Gastrocnemius medialis (tissue), 4 donors: ENCODE measurements at regions not wholly inside any gene's neighbourhood (a gene's known extent, or its start where the extent isn't known, plus 50 kb on each side); places are given as distances from the start of the nearest gene placed in this dataset.

ENCODE experiments used
- ATAC-seq, 2 donors: fragments of 150-250 bp; one replicate each; pipeline ENCODE4 v1.9.1; 2016
- DNase-seq, 2 donors: peaks; one replicate each; pipeline ENCODE4 v3.0.0-alpha.2; 2019
- H3K27ac ChIP-seq, 4 donors: fragments of 200-600 bp; sonication (generic); 1 replicate in 1 of 4; 2 replicates in 3 of 4; pipeline ENCODE4 v1.5.1; 2016 to 2018; ENCODE audit warnings: mild to moderate bottlenecking in 2 of 4, moderate library complexity in 1 of 4
- H3K27me3 ChIP-seq, 3 donors: fragments of 200-600 bp; sonication (generic) in 2 of 3; 1 replicate in 1 of 3; 2 replicates in 2 of 3; pipeline versions ENCODE4 v1.5.1 to v1.6.0; 2016 to 2019; ENCODE audit warnings: mild to moderate bottlenecking in 1 of 3, moderate library complexity in 1 of 3
- H3K36me3 ChIP-seq, 2 donors: fragments of 200-600 bp; sonication (generic) in 1 of 2; one replicate each; pipeline ENCODE4 v1.5.1; 2017 to 2018
- H3K4me1 ChIP-seq, 2 donors: fragments of 200-600 bp; sonication (generic) in 1 of 2; one replicate each; pipeline ENCODE4 v1.5.1; 2016 to 2017; ENCODE audit warnings: mild to moderate bottlenecking in 2 of 2
- H3K4me3 ChIP-seq, 4 donors: fragments of 200-600 bp; sonication (generic) in 3 of 4; 1 replicate in 1 of 4; 2 replicates in 3 of 4; pipeline ENCODE4 v1.5.1; 2016 to 2019; ENCODE audit warnings: mild to moderate bottlenecking in 2 of 4
- H3K9me3 ChIP-seq, 3 donors: fragments of 200-600 bp; sonication (generic) in 2 of 3; 1 replicate in 1 of 3; 2 replicates in 2 of 3; pipeline ENCODE4 v1.5.1; 2016 to 2019
- POLR2A ChIP-seq, 2 donors: fragments of 450-650 bp; IDR thresholded peaks; one replicate each; pipeline ENCODE4 v1.6.1; 2017; ENCODE audit warnings: antibody characterized with exemption in 2 of 2, mild to moderate bottlenecking in 2 of 2, moderate library complexity in 2 of 2
- in situ Hi-C, 4 donors: fragments of 200-750 bp; cut with MboI; loops; one replicate each; pipeline versions ENCODE4 v1.15.0 to v1.8.0; 2017; ENCODE audit warnings: low sequenced_read_pairs in 4 of 4
- intact Hi-C: fragments of 100-400 bp; cut with DNase I; formaldehyde crosslinking; loops from one replicate; pipeline ENCODE4 v1.15.1; 2023; ENCODE audit warnings: low total_unique reads
- TF ChIP-seq, protein P1 (sequence below), 5 experiments: fragments of 450-650 bp in 3 of 5; fragments of 200-600 bp in 2 of 5; sonication (generic) in 2 of 5; IDR thresholded peaks in 4 of 5; conservative IDR thresholded peaks in 1 of 5; 1 replicate in 4 of 5; 2 replicates in 1 of 5; pipeline ENCODE4 v1.5.1; 2016 to 2019; ENCODE audit warnings: antibody characterized with exemption in 5 of 5, mild to moderate bottlenecking in 3 of 5, moderate library complexity in 3 of 5

- no peak overlapping the region for H3K4me3 ChIP-seq
- DNase-seq = no peak
- no peaks in the 10 kb centered on the region for H3K4me1 ChIP-seq
- no peaks in the 10 kb centered on the region for H3K36me3 ChIP-seq
- no peak for ATAC-seq
- in situ Hi-C loops (no loop called here), intact Hi-C loops (no loop called here)
- TF ChIP-seq, protein P1, sequence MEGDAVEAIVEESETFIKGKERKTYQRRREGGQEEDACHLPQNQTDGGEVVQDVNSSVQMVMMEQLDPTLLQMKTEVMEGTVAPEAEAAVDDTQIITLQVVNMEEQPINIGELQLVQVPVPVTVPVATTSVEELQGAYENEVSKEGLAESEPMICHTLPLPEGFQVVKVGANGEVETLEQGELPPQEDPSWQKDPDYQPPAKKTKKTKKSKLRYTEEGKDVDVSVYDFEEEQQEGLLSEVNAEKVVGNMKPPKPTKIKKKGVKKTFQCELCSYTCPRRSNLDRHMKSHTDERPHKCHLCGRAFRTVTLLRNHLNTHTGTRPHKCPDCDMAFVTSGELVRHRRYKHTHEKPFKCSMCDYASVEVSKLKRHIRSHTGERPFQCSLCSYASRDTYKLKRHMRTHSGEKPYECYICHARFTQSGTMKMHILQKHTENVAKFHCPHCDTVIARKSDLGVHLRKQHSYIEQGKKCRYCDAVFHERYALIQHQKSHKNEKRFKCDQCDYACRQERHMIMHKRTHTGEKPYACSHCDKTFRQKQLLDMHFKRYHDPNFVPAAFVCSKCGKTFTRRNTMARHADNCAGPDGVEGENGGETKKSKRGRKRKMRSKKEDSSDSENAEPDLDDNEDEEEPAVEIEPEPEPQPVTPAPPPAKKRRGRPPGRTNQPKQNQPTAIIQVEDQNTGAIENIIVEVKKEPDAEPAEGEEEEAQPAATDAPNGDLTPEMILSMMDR (IDR thresholded peaks at IDR 0.05 in 4 of 5, conservative IDR thresholded peaks at IDR 0.05 in 1 of 5) = no peak
- no peak for TF ChIP-seq POLR2A (IDR thresholded peaks at IDR 0.05)
- H3K27ac ChIP-seq = no peak overlapping the region
- H3K27me3 ChIP-seq = no peaks in the 10 kb centered on the region
- H3K9me3 ChIP-seq = no peaks in the 10 kb centered on the region
Observed at GRCh38 chr2:34188464-34189303, 589.6 kb upstream of the FAM98A start.

DNA sequence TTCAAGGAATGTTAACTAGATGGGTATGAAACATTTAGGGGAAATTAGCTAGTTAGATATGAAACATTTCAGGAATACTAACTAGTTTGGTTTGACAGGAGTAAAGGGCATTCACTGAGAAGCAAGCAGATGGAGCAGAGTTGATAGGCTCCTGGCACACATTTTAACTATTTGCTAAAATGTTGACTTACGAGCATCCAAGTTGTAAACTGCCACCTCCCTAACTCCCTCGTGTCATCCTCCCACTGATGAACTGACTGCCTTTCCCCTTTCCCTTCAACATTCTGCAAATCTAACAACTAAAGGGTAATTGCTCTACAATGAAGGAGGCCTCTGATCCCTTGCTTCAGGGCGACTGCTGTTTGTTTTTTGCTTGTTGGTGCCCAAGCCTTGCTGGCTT, 580.4 kb upstream of the FAM98A start:
- H3K4me1 ChIP-seq = no peaks in the 10 kb centered on the region
- H3K27me3 ChIP-seq = no peaks in the 10 kb centered on the region
- no peak overlapping the region for H3K4me3 ChIP-seq
- no peaks in the 10 kb centered on the region for H3K9me3 ChIP-seq
- TF ChIP-seq POLR2A (IDR thresholded peaks at IDR 0.05) = no peak
- TF ChIP-seq, protein P1 (IDR thresholded peaks at IDR 0.05 in 4 of 5, conservative IDR thresholded peaks at IDR 0.05 in 1 of 5) = no peak
- H3K27ac ChIP-seq = no peak overlapping the region
- DNase-seq (no peak), ATAC-seq (no peak)
- intact Hi-C loops = no loop called here
- no peaks in the 10 kb centered on the region for H3K36me3 ChIP-seq
- in situ Hi-C loops = no loop called here

- in situ Hi-C loops = no loop called here
- intact Hi-C loops = no loop called here
- Histone ChIP-seq H3K36me3 (no peaks in the 10 kb centered on the region), H3K4me1 (no peaks in the 10 kb centered on the region), H3K27ac (no peak overlapping the region), H3K27me3 (no peaks in the 10 kb centered on the region), H3K4me3 (no peak overlapping the region), H3K9me3 (no peaks in the 10 kb centered on the region)
- DNase-seq (no peak), ATAC-seq (no peak)
- TF ChIP-seq, protein P1 (IDR thresholded peaks at IDR 0.05 in 4 of 5, conservative IDR thresholded peaks at IDR 0.05 in 1 of 5) = no peak
- TF ChIP-seq POLR2A (IDR thresholded peaks at IDR 0.05) = no peak
Observed at GRCh38 chr2:34178482-34178881, 579.4 kb upstream of the FAM98A start.

DNA sequence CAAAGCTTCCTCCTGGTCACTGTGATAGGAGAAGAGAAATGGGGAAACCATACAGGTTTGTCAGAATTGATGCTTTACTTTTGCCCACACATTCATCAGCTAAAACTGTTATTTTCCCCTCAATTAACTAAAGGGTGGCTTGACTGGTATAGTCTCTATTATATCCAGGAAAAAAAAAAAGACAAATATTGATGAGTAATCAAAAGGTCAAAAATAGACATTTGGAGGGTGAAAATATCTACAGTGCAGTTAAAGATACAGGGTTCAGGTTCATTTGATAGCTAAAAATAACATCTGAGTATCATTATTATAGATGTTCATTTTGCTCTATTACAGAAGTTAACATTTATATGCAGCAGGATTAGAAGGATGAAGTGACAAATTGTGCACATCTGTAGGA, 577.6 kb upstream of the FAM98A start:
- H3K27me3 ChIP-seq = no peaks in the 10 kb centered on the region
- in situ Hi-C loops = no loop called here
- TF ChIP-seq POLR2A (IDR thresholded peaks at IDR 0.05) = no peak
- TF ChIP-seq, protein P1 (IDR thresholded peaks at IDR 0.05 in 4 of 5, conservative IDR thresholded peaks at IDR 0.05 in 1 of 5) = no peak
- no peaks in the 10 kb centered on the region for H3K9me3 ChIP-seq
- ATAC-seq (no peak), DNase-seq (no peak)
- H3K27ac ChIP-seq = no peak overlapping the region
- intact Hi-C loops = no loop called here
- no peaks in the 10 kb centered on the region for H3K4me1 ChIP-seq
- H3K4me3 ChIP-seq = no peak overlapping the region
- no peaks in the 10 kb centered on the region for H3K36me3 ChIP-seq
